ENCODE measurements at regions not wholly inside any gene's neighbourhood (a gene's known extent, or its start where the extent isn't known, plus 50 kb on each side); places are given as distances from the start of the nearest gene placed in this dataset.

DNA sequence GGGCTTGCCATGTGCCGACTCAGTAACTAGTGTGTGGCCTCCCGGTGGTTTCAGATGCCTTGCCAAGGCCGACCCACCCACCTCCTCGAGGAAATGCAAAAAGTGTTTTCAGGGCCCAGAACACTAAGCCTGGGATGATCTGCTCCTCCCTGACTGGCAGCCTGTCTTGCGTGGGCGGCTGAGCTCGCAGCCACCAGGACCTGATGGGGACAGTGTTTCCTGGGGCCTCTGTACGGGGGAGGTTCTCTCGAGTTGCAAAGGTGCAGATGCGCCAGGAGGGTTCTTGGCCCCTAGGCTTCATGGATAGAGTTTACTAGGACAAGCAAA lies 85.2 kb downstream of the GLI2 start:
- no peak for DNase-seq (ENCODE audit: low spot score)
- TF ChIP-seq, protein P1, sequence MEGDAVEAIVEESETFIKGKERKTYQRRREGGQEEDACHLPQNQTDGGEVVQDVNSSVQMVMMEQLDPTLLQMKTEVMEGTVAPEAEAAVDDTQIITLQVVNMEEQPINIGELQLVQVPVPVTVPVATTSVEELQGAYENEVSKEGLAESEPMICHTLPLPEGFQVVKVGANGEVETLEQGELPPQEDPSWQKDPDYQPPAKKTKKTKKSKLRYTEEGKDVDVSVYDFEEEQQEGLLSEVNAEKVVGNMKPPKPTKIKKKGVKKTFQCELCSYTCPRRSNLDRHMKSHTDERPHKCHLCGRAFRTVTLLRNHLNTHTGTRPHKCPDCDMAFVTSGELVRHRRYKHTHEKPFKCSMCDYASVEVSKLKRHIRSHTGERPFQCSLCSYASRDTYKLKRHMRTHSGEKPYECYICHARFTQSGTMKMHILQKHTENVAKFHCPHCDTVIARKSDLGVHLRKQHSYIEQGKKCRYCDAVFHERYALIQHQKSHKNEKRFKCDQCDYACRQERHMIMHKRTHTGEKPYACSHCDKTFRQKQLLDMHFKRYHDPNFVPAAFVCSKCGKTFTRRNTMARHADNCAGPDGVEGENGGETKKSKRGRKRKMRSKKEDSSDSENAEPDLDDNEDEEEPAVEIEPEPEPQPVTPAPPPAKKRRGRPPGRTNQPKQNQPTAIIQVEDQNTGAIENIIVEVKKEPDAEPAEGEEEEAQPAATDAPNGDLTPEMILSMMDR (IDR thresholded peaks at IDR 0.05; ENCODE audit: borderline replicate concordance, control extremely low read depth, extremely low read depth, insufficient read depth, missing control alignments), result no peak
- in situ Hi-C loops (cut with MboI; ENCODE audit: low sequenced_read_pairs, unreplicated experiment), result no loop called here

DNA sequence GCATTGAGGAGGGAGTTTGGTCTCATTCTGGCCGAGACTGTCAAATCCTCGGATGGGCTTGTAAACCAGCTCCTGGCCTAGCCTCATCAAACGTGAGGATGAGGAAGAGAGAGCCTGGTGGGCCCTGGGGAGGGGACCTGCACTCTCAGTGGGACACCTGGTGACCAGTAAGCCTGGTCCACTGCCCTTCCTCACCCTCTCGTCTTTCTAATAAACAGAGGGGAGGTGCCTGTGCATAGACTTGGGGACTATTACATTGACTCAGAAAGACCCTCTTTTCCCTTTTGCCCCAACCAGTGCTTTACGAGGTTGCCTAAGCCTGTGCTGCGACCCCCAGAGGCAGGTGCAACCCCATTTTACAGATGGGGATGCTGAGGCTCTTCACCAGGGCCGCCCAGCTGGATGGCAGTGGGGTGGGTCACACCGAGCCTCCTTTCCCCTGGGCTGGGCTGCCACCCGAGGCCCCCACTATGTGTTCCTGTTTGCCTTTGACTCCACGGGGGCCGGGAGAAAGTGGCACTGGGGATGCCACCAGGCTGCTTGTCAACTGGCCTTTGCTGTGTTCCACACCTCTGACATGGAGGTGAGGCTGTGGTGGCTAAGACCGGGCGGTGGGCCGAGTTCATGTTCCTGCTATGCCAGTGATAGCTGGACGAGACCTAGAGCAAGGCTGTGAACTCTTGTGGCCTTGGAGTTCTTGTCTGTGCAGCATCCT lies 85.9 kb downstream of the GLI2 start:
- in situ Hi-C loops (cut with MboI; ENCODE audit: low sequenced_read_pairs, unreplicated experiment), result no loop called here
- no peak for DNase-seq (ENCODE audit: low spot score)
- TF ChIP-seq, protein P1 (IDR thresholded peaks at IDR 0.05; ENCODE audit: borderline replicate concordance, control extremely low read depth, extremely low read depth, insufficient read depth, missing control alignments), result no peak

DNA sequence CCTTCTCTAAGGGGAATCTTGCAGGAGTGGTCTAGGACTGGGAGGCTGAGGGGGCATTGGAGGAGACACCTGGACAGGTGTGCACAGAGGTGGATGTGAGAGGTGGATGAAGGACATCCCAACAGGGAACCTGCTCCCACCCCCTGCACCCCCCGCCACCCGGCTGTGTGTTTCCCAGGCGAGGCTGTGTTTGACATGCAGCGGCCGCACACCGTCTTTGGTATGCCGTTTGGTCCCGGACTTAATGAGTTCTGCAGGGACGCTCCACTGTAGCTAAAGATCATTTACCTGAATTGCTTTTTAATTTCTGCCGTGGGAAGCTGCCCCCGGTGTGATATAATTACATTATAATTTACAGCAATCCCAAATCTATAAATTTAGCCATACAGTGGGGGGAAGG lies 87.3 kb downstream of the GLI2 start:
- in situ Hi-C loops (cut with MboI; ENCODE audit: low sequenced_read_pairs, unreplicated experiment), result no loop called here
- TF ChIP-seq, protein P1 (IDR thresholded peaks at IDR 0.05; ENCODE audit: borderline replicate concordance, control extremely low read depth, extremely low read depth, insufficient read depth, missing control alignments), result no peak
- DNase-seq (ENCODE audit: low spot score), result no peak

DNA sequence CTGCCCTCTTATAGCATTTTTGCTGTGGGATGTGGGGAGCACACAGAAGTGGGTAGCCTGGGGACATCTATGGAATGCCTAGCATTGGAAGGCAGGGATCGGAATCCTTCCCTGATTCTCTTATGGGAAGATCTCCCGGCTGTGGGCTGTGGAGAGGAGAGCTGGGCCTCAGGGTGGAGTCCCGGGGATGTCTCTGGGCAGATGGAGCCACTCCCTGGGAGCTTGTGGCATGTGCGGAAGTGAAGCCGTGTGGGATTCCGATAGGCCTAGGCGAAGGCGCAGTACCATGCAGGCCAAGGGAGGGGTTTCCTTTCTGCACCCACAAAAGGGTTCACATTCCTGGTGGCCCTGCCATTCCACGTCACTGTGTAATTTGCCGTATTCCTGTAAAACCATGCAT lies 87.9 kb downstream of the GLI2 start:
- in situ Hi-C loops (cut with MboI; ENCODE audit: low sequenced_read_pairs, unreplicated experiment), result no loop called here
- no peak for DNase-seq (ENCODE audit: low spot score)
- TF ChIP-seq, protein P1 (IDR thresholded peaks at IDR 0.05; ENCODE audit: borderline replicate concordance, control extremely low read depth, extremely low read depth, insufficient read depth, missing control alignments), result no peak

DNA sequence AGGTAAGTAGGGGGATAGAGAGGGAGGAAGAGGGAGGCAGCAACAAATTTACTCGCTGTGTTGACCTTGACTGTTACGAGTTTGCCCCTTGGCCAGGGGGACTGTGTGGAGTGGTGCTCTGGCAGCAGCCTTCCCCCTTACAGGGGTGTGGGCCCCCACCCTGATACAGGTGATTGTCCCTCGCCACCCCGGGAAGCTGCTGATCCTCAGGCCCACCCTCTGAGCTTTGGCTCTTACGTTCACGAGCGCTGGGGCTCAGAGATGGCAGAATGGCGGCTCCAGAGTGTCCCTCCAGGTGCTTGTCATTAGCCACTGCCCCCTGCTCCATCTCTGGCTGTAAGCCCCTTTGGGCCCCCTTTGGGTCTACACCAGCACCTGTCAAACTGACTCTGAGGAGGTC lies 88.6 kb downstream of the GLI2 start:
- DNase-seq (ENCODE audit: low spot score), result no peak
- TF ChIP-seq, protein P1 (IDR thresholded peaks at IDR 0.05; ENCODE audit: borderline replicate concordance, control extremely low read depth, extremely low read depth, insufficient read depth, missing control alignments), result no peak
- in situ Hi-C loops (cut with MboI; ENCODE audit: low sequenced_read_pairs, unreplicated experiment), result no loop called here

DNA sequence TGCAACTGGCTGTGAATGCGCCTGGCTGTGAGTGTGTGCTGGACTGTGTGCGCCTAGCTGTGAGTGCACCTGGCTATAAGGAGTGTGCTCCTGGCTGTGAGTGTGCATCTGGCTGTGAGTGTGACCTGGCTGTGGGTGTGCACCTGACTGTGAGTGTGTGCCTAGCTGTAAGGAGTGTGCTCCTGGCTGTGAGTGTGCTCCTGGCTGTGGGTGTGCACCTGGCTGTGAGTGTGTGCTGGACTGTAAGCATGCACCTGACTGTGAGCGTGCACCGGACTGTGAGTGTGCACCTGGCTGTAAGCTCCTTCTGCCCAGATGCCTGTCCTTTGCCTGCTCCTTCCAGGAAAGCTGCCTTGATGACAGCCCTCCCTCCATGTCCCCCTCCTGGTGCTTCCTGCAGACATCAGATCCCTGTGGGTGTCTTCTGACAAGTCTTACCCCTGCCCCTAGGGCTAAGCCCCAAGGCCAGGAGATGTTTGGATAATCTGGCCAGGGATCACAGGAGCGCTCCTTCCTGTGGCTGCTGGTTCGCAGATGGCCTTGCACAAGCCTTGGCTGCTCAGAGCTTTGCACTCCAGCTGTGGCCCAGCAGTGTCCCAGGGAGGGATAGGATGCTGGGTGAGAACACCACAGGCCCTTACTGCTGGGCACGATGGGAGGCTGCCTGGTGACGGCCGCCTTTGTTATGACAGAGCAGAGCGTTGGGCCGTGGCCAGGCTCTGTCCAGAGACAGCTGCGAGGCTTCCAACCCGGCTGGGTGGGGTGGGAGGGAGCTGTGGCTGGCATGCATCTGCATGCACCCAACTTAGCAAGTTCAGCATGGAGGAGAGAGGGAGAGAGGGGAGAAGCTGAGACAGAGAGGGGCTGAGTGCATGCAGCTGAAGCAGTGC lies 89.9 kb downstream of the GLI2 start:
- TF ChIP-seq, protein P1 (IDR thresholded peaks at IDR 0.05; ENCODE audit: borderline replicate concordance, control extremely low read depth, extremely low read depth, insufficient read depth, missing control alignments), result no peak
- in situ Hi-C loops (cut with MboI; ENCODE audit: low sequenced_read_pairs, unreplicated experiment), result no loop called here
- no peak for DNase-seq (ENCODE audit: low spot score)
